GM12878 (cell line): ENCODE measurements at regions not wholly inside any gene's neighbourhood (a gene's known extent, or its start where the extent isn't known, plus 50 kb on each side); places are given as distances from the start of the nearest gene placed in this dataset.

Source experiments
- ATAC-seq: fragments of 200-7000 bp; cut with Tn5 transposase; 3 replicates; pipeline ENCODE4 v1.9.1; 2020; ENCODE audit warnings: mild to moderate bottlenecking, moderate library complexity
- BruUV-seq: library from RNA; stranded (reverse); fragments of 400-500 nt; replicated peaks from 2 replicates; lab custom pipeline; 2021; lab: Mats Ljungman, UMichigan
- CTCF ChIA-PET: fragments of 300-600 bp; sonication (Branson Sonifier 250); formaldehyde crosslinking; extraction: SDS; loops from one replicate; lab custom pipeline; 2021; ENCODE audit warnings: inconsistent platforms; lab: Yijun Ruan, JAX
- POLR2A ChIA-PET: fragments of 350-600 bp; formaldehyde crosslinking; extraction: SDS; loops from one replicate; lab custom pipeline; 2021; ENCODE audit warnings: inconsistent platforms; lab: Charles Lee
- RAD21 ChIA-PET: fragments of 300-600 bp; sonication (Branson Sonifier 250); formaldehyde crosslinking; loops from one replicate; lab custom pipeline; 2023; ENCODE audit warnings: antibody characterized with exemption; ENCODE audit not compliant: unreplicated experiment; lab: Charles Lee
- SMC1A ChIA-PET: fragments of 300-600 bp; sonication (Branson Sonifier 250); formaldehyde crosslinking; loops from one replicate; lab custom pipeline; 2023; ENCODE audit not compliant: unreplicated experiment, uncharacterized antibody; lab: Charles Lee
- DNase-seq: peaks from one replicate; pipeline ENCODE4 v3.0.0-alpha.2; 2011; ENCODE audit warnings: low read depth, low spot score
- FAIRE-seq: peaks from 3 replicates; lab custom pipeline; 2011; peaks lifted over from hg19 to GRCh38; lab: Jason Lieb, UNC
- H2AFZ ChIP-seq: 2 replicates; pipeline ENCODE4 v1.6.0; 2011; ENCODE audit warnings: low read depth, low read length, control low read depth; ENCODE audit not compliant: control insufficient read depth
- H3K27ac ChIP-seq: 2 replicates; pipeline ENCODE4 v1.5.1; 2011; ENCODE audit warnings: control low read depth; ENCODE audit not compliant: control insufficient read depth, insufficient read depth
- H3K27me3 ChIP-seq, 2 experiments: replicated peaks in 1 of 2; 2 replicates each; pipeline versions ENCODE4 v1.6.0 to v1.6.1; 2011; ENCODE audit warnings: low read length in 1 of 2; ENCODE audit not compliant: control insufficient read depth in 2 of 2, insufficient read depth in 2 of 2
- H3K36me3 ChIP-seq, 2 experiments: 2 replicates each; pipeline ENCODE4 v1.5.1; 2011; ENCODE audit warnings: low read length in 1 of 2; ENCODE audit not compliant: control insufficient read depth in 2 of 2, insufficient read depth in 2 of 2
- H3K4me1 ChIP-seq: 2 replicates; pipeline ENCODE4 v1.6.1; 2011; ENCODE audit warnings: mild to moderate bottlenecking, low read length, moderate library complexity, mixed read lengths; ENCODE audit not compliant: control insufficient read depth, insufficient read depth
- H3K4me2 ChIP-seq: 2 replicates; pipeline ENCODE4 v1.6.0; 2011; ENCODE audit warnings: control low read depth; ENCODE audit not compliant: control insufficient read depth, insufficient read depth
- H3K4me3 ChIP-seq: fragments of 200-600 bp; sonication (generic); 2 replicates; pipeline ENCODE4 v1.5.1; 2016
- H3K79me2 ChIP-seq: 2 replicates; pipeline ENCODE4 v1.6.0; 2011; ENCODE audit warnings: low read length; ENCODE audit not compliant: control insufficient read depth, insufficient read depth
- H3K9ac ChIP-seq: 2 replicates; pipeline ENCODE4 v1.8.0; 2011; ENCODE audit warnings: low read length, control low read depth, mixed read lengths; ENCODE audit not compliant: control insufficient read depth, insufficient read depth
- H3K9me3 ChIP-seq: replicated peaks from 3 replicates; pipeline ENCODE4 v1.5.1; 2011; ENCODE audit warnings: mild to moderate bottlenecking, low read length; ENCODE audit not compliant: control insufficient read depth, insufficient read depth
- H4K20me1 ChIP-seq: 2 replicates; pipeline ENCODE4 v1.6.0; 2011; ENCODE audit not compliant: control insufficient read depth, insufficient read depth
- CHD2 ChIP-seq: IDR thresholded peaks from 2 replicates; pipeline ENCODE4 v1.6.1; 2011; ENCODE audit warnings: low read depth, low read length, improper control_type of control experiment, borderline replicate concordance
- EP300 ChIP-seq, 2 experiments: fragments of 150-350 bp in 1 of 2; IDR thresholded peaks; 2 replicates each; pipeline ENCODE4 v1.6.1; 2011 to 2012; ENCODE audit warnings: low read depth in 2 of 2, low read length in 2 of 2, borderline replicate concordance in 1 of 2, improper control_type of control experiment in 1 of 2, inconsistent platforms in 1 of 2; ENCODE audit not compliant: control insufficient read depth in 1 of 2
- ETV6 ChIP-seq, 2 experiments: fragments of 450-650 bp in 1 of 2; IDR thresholded peaks in 1 of 2; conservative IDR thresholded peaks in 1 of 2; 2 replicates each; pipeline ENCODE4 v1.6.1; 2014; ENCODE audit warnings: antibody characterized with exemption in 1 of 2, borderline replicate concordance in 1 of 2, low read depth in 1 of 2, mild to moderate bottlenecking in 1 of 2, moderate library complexity in 1 of 2
- HDAC6 ChIP-seq: fragments of 200-600 bp; sonication (generic); IDR thresholded peaks from one replicate; pipeline ENCODE4 v1.8.0; 2017; ENCODE audit warnings: antibody characterized with exemption; ENCODE audit not compliant: unreplicated experiment
- MEF2B ChIP-seq: fragments of 450-650 bp; IDR thresholded peaks from 2 replicates; pipeline ENCODE4 v1.6.1; 2018; ENCODE audit warnings: mild to moderate bottlenecking, moderate library complexity; ENCODE audit not compliant: partially characterized antibody, poor library complexity, severe bottlenecking
- MYC ChIP-seq: IDR thresholded peaks from 2 replicates; pipeline ENCODE4 v1.6.1; 2011; ENCODE audit warnings: mild to moderate bottlenecking, low read length, moderate library complexity, inconsistent platforms; ENCODE audit not compliant: insufficient read depth, insufficient replicate concordance, insufficient read length, severe bottlenecking
- RAD21 ChIP-seq: IDR thresholded peaks from 2 replicates; pipeline ENCODE4 v1.6.1; 2011; ENCODE audit warnings: mild to moderate bottlenecking, low read depth, low read length, moderate library complexity; ENCODE audit not compliant: insufficient read depth
- RAD51 ChIP-seq: fragments of 450-650 bp; IDR thresholded peaks from 2 replicates; pipeline ENCODE4 v1.6.1; 2016; ENCODE audit warnings: moderate library complexity, mild to moderate bottlenecking, inconsistent platforms
- RB1 ChIP-seq: fragments of 450-650 bp; formaldehyde crosslinking; IDR thresholded peaks from 2 replicates; pipeline ENCODE4 v1.6.1; 2017; ENCODE audit warnings: mild to moderate bottlenecking, borderline replicate concordance
- RELA ChIP-seq: fragments of 450-650 bp; IDR thresholded peaks from 2 replicates; pipeline ENCODE4 v1.8.0; 2014; ENCODE audit warnings: borderline replicate concordance; ENCODE audit not compliant: partially characterized antibody
- SIN3A ChIP-seq: IDR thresholded peaks from 2 replicates; pipeline ENCODE4 v1.6.1; 2012; ENCODE audit warnings: low read depth, low read length, improper control_type of control experiment
- SMAD1 ChIP-seq: fragments of 450-650 bp; IDR thresholded peaks from 2 replicates; pipeline ENCODE4 v1.6.1; 2018; ENCODE audit warnings: mild to moderate bottlenecking, low read depth; ENCODE audit not compliant: partially characterized antibody
- SMAD5 ChIP-seq: IDR thresholded peaks from 2 replicates; pipeline ENCODE4 v1.6.1; 2016; ENCODE audit warnings: antibody characterized with exemption, low read depth
- SP1 ChIP-seq: IDR thresholded peaks from one replicate; pipeline ENCODE4 v1.6.1; 2011; ENCODE audit warnings: low read depth, low read length
- SREBF1 ChIP-seq: IDR thresholded peaks from 2 replicates; pipeline ENCODE4 v1.6.1; 2012; ENCODE audit warnings: mild to moderate bottlenecking, low read length
- SRF ChIP-seq, 2 experiments: IDR thresholded peaks; 2 replicates each; pipeline ENCODE4 v1.6.1; 2011; ENCODE audit warnings: low read depth in 2 of 2, low read length in 2 of 2, mild to moderate bottlenecking in 1 of 2, moderate library complexity in 1 of 2
- SUPT20H ChIP-seq: IDR thresholded peaks from 2 replicates; pipeline ENCODE4 v1.6.1; 2011; ENCODE audit warnings: low read depth, mild to moderate bottlenecking, low read length, moderate library complexity, borderline replicate concordance; ENCODE audit not compliant: control insufficient read depth
- USF2 ChIP-seq: IDR thresholded peaks from 2 replicates; pipeline ENCODE4 v1.6.1; 2011; ENCODE audit warnings: low read depth, low read length, improper control_type of control experiment, borderline replicate concordance
- ZNF207 ChIP-seq: fragments of 450-650 bp; IDR thresholded peaks from 2 replicates; pipeline ENCODE4 v1.6.1; 2014; ENCODE audit warnings: antibody characterized with exemption, mild to moderate bottlenecking, borderline replicate concordance
- ZNF24 ChIP-seq: fragments of 450-650 bp; IDR thresholded peaks from 2 replicates; pipeline ENCODE4 v1.6.1; 2017; ENCODE audit warnings: antibody characterized with exemption, mild to moderate bottlenecking
- ZNF274 ChIP-seq: IDR thresholded peaks from one replicate; pipeline ENCODE4 v1.8.0; 2011; ENCODE audit not compliant: insufficient read length, insufficient read depth
- ZNF384 ChIP-seq: IDR thresholded peaks from 2 replicates; pipeline ENCODE4 v1.6.1; 2012; ENCODE audit warnings: low read depth, mild to moderate bottlenecking, low read length, improper control_type of control experiment, borderline replicate concordance
- WGBS: methylation state at CpG from one replicate; pipeline ENCODE4 v1.1.6; 2016; ENCODE audit warnings: low lambda C conversion rate; ENCODE audit not compliant: insufficient replicate concordance, insufficient coverage; ENCODE audit errors: missing lambda C conversion rate; 5-methylcytosine and 5-hydroxymethylcytosine counted together
- in situ Hi-C: fragments of 300-500 bp; cut with MboI; formaldehyde crosslinking; loops from 9 replicates; pipeline ENCODE4 v1.14.3; 2018; ENCODE audit warnings: mixed read lengths
- intact Hi-C: fragments of 100-400 bp; cut with micrococcal nuclease; formaldehyde crosslinking; loops from one replicate; pipeline ENCODE4 v1.14.2; 2022; ENCODE audit not compliant: unreplicated experiment

GRCh38 chrX:120736989-120737388 is 107.1 kb upstream of the C1GALT1C1 start (continued):
- TF ChIP-seq ZNF384: no peak
- TF ChIP-seq SP1: no peak
- no peak for TF ChIP-seq RAD21

- CTCF ChIA-PET: no interaction called here
- intact Hi-C loops (no loop called here), in situ Hi-C loops (no loop called here)
- Histone ChIP-seq H3K4me1 (no peaks in the 10 kb centered on the region), H3K27ac (no peak overlapping the region), H3K79me2 (no peaks in the 10 kb centered on the region), H3K27me3 (no peaks in the 10 kb centered on the region), H3K4me3 (no peak overlapping the region), H2AFZ (no peak overlapping the region), H3K9me3 (no peaks in the 10 kb centered on the region), H3K36me3 (no peaks in the 10 kb centered on the region), H3K9ac (no peak overlapping the region), H4K20me1 (no peaks in the 10 kb centered on the region), H3K4me2 (no peak overlapping the region)
- TF ChIP-seq HDAC6 (no peak), CHD2 (no peak), RELA (no peak), ETV6 (conservative IDR thresholded peaks at IDR 0.05 in 1 of 2, IDR thresholded peaks at IDR 0.05 in 1 of 2; ENCODE audit: borderline replicate concordance in 1 of 2, low read depth in 1 of 2) (no peak), MEF2B (no peak), RAD51 (no peak), SUPT20H (no peak), SREBF1 (no peak), USF2 (no peak), RB1 (no peak), SIN3A (no peak), ZNF24 (no peak), ZNF207 (no peak), MYC (no peak), ZNF274 (no peak), SMAD5 (no peak), SMAD1 (no peak), SRF (IDR thresholded peaks at IDR 0.05; ENCODE audit: low read depth in 2 of 2, low read length in 2 of 2) (no peak), EP300 (IDR thresholded peaks at IDR 0.05; ENCODE audit: borderline replicate concordance in 1 of 2, control insufficient read depth in 1 of 2, low read depth in 2 of 2, low read length in 2 of 2) (no peak)
- ATAC-seq (no peak), DNase-seq (no peak), FAIRE-seq (no peak)
- BruUV-seq: no TSS peak
- WGBS: 40% methylated on average over 2 of the region's 2 CpGs
- POLR2A ChIA-PET: no interaction called here
- RAD21 ChIA-PET: interaction anchor here (1.5 kb wide), 1 partner anchor 9 kb away, joined by 5 read pairs; no protein-coding TSS in a partner anchor
- SMC1A ChIA-PET: interaction anchor here (0.6 to 1.3 kb wide), 2 partner anchors 9 to 350 kb away, joined by 3 to 4 read pairs; no protein-coding TSS in a partner anchor
Measured at GRCh38 chrX:120735966-120736365, 106.1 kb upstream of the C1GALT1C1 start.
